COR-L47 (cell line): ENCODE measurements at regions not wholly inside any gene's neighbourhood (a gene's known extent, or its start where the extent isn't known, plus 50 kb on each side); places are given as distances from the start of the nearest gene placed in this dataset.

Experiments
- DNase-seq: peaks from one replicate; lab custom pipeline; 2025; lab: John Stamatoyannopoulos, UW

DNA sequence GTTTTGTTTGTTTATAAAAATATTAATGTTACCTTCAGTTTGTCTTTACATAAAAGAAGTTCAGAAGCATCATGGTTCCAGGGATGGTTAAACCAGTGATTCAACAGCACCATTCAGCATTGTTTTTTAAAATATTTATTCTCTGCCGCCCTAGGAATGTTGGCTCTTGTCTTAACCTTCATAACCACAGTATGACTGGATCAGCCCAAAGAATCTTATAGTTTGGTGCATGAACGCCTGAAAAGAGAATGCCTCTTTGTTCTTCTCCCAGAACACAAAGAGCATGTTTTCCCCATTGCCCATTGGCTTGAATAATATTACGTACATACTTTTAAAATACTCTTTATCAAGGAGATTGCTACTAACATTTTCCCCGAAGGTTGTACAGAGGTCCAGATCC lies 413.4 kb downstream of the ANXA1 start:
- DNase-seq: no peak

GRCh38 chr9:73565833-73566465 lies 414.3 kb downstream of the ANXA1 start:
- DNase-seq: peak; percentile 26

DNA sequence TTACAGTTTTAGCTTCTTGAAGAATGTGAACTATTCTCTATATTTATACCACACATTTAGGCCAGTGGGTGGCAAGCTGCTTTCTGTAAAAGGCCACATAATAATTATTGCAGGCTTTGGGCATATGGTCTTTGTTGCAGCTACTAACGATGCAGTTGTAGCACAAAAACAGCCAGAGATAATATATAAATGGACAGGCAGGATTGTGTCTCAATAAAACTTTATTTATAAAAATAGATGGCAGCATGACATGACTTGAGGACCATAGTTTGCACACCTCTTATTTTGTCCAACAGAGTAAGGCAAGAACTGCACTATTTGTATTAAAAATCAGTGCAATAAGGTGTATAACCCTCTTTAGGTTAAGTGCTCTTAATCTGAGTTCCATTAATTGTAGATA lies 415.0 kb downstream of the ANXA1 start:
- DNase-seq: no peak

DNA sequence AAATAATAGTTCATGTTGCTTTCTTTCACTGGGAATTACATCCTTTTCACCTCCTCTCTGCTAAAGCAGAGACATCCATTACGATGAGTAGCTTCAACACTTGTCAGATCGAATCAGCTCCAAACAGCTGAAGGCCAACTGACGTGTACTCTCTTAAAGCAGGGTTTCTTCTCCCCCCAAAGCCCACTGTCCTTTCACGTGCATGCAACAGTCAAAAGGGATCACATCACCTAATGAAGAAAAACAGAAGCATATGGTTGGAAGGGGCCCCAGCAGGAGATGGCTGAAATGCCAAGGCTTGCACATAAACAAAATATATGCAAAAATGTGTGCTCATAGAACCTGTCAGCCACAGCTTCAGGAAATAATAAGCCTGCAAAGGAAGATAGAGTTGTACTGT lies 421.6 kb downstream of the ANXA1 start:
- no peak for DNase-seq

- DNase-seq: no peak
Observed at GRCh38 chr9:73575101-73576060, 423.7 kb downstream of the ANXA1 start.

DNA sequence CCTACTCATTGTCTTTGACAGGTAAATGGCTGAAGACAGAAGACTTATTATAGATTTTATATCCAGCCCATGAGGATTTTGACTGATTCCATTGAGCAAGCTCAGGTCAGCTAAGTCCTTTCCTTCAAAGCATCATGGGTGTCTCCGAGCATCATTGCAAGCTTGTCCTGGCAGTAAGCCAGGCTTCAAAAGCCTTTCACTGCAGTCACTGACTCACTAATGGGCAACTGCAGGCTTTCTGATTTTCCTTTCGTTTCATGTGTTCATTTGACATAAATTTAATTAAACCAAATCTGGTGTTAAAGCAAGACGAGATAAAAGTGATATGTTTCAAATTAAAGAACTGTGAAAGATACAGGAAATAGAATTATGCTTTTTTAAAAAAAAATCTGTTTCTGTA lies 426.2 kb downstream of the ANXA1 start:
- peak; percentile 42 for DNase-seq

GRCh38 chr9:73579823-73580222 lies 428.2 kb downstream of the ANXA1 start:
- no peak for DNase-seq

DNA sequence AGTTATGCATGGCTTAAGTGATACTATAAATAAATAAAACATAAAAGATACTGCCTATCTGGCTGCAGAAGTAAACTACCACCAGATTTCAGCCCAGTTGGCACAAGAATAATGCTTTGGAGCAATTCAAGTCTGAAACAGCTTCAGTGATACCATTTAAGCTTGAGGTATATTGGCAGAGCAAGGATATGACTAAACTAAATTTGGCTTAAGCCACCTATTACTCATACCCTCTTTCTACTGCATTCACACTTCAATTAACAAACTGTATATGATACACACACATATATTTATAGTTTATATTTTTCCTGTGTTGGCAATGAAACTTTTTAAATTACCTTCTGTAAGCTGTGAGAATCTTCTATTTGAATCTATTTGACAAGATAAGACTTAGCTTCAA lies 431.9 kb downstream of the ANXA1 start:
- no peak for DNase-seq

GRCh38 chr9:73595036-73595545 lies 443.4 kb downstream of the ANXA1 start:
- DNase-seq: peak; percentile 37

- no peak for DNase-seq
Observed at GRCh38 chr9:73596321-73596720, 444.7 kb downstream of the ANXA1 start.

GRCh38 chr9:73597039-73597438 lies 445.4 kb downstream of the ANXA1 start:
- no peak for DNase-seq

- DNase-seq: peak; percentile 86
Observed at GRCh38 chr9:73597771-73598170, 446.1 kb downstream of the ANXA1 start.

- DNase-seq: no peak
Observed at GRCh38 chr9:73609381-73609780, 457.7 kb downstream of the ANXA1 start.

DNA sequence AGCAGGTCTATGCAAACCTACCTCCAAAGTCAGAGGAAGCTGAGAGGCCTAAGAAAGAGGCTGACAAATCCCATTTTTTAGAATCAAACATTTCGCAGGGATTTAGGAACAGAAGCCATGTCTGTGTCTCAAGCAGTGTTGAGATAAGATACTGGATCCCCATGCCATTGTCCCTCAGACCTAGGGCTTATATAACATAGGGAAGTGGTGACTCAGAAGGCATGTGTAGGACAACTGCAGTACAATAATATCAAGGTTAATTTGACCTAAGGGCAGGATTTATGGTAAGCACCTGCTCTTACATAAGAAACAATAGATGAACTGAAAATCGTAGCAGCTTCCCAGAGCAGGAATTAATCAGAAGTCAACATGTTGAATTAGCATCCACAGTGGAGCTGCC lies 459.4 kb downstream of the ANXA1 start:
- no peak for DNase-seq

- DNase-seq: no peak
Observed at GRCh38 chr9:73613092-73613701, 461.5 kb downstream of the ANXA1 start.

- no peak for DNase-seq
Observed at GRCh38 chr9:73615557-73615956, 463.9 kb downstream of the ANXA1 start.

DNA sequence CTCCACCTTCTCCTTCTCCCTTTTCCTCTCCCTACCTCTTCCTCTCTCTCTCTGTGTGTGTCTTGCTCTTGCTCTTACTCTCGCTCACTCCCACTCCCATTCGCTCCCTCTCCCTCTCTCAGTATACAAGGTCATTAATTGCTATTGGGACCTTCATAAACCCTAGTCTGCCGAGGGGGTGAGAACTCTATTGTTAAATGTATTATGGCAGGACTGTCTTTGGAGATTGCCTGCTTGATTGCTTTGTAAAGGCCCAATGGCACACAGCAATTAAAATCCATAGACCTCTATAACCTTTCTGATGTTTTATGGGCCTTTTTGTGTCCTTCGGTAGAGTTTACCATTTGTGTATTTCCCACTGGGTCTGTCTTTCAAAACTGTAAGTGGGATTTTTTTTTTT lies 465.9 kb downstream of the ANXA1 start:
- no peak for DNase-seq

- no peak for DNase-seq
Observed at GRCh38 chr9:73640971-73641370, 489.3 kb downstream of the ANXA1 start.

GRCh38 chr9:73643379-73644013 lies 491.8 kb downstream of the ANXA1 start:
- DNase-seq: no peak

DNA sequence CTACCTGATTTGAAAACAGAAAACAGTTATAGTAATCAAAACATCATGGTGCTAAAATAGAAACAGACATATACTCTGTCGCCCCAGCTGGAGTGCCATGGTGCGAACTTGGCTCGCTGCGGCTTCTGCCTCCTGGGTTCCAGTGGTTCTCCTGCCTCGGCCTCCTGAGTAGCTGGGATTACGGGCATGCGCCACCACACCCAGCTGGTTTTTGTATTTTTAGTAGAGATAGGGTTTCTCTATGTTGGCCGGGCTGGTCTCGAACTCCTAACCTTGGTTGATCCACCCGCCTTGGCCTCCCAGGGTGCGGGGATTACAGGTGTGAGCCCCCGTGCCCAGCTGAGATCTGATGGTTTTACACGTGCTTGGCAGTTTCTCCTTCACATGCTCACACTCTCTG lies 495.9 kb downstream of the ANXA1 start:
- DNase-seq: no peak

DNA sequence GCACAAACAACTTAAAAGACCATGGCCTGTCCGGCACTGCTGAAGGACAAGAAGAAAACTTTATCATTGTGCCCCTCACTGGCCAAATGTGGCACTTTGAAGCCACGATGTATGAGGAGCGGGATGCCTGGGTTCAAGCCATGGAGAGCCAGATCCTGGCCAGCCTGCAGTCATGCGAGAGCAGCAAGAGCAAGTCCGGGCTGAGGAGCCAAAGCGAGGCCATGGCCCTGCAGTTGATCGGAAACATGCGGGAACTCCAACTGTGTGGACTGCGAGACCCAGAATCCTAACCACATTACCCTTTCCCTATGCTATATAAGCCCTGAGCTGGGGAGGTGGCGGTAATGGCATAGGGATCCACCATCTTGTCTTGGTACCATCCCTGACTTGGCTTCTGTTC lies 497.9 kb downstream of the ANXA1 start:
- no peak for DNase-seq

GRCh38 chr9:73655363-73655762 lies 503.7 kb downstream of the ANXA1 start:
- no peak for DNase-seq
